ENCODE measurements at regions not wholly inside any gene's neighbourhood (a gene's known extent, or its start where the extent isn't known, plus 50 kb on each side); places are given as distances from the start of the nearest gene placed in this dataset.

GRCh38 chr12:68557011-68557730 lies 53.5 kb upstream of the RAP1B start:
- H3K9me2 ChIP-seq (replicated peaks; ENCODE audit: insufficient read depth, low read length): no peaks in the 10 kb centered on the region
- H3K4me2 ChIP-seq (ENCODE audit: low read depth, low read length, poor library complexity, severe bottlenecking): no peak overlapping the region
- DNase-seq: no peak
- H2AFZ ChIP-seq (ENCODE audit: low read length): no peak overlapping the region
- H3K27ac ChIP-seq (ENCODE audit: low read length): no peak overlapping the region
- H3K27me3 ChIP-seq (ENCODE audit: low read length): no peaks in the 10 kb centered on the region
- no peaks in the 10 kb centered on the region for H4K20me1 ChIP-seq (ENCODE audit: insufficient read depth, low read depth, low read length)
- H3K9ac ChIP-seq (ENCODE audit: low read length): no peak overlapping the region
- H3K4me1 ChIP-seq (ENCODE audit: low read length): no peaks in the 10 kb centered on the region
- H3K9me3 ChIP-seq (ENCODE audit: low read length): no peaks in the 10 kb centered on the region
- no peaks in the 10 kb centered on the region for H3K36me3 ChIP-seq (ENCODE audit: insufficient read depth, low read length)
- no peak overlapping the region for H3K4me3 ChIP-seq (ENCODE audit: low read length)
- no peaks in the 10 kb centered on the region for H3K79me2 ChIP-seq (ENCODE audit: low read length)

GRCh38 chr12:68559246-68559645 lies 51.5 kb upstream of the RAP1B start:
- no peaks in the 10 kb centered on the region for H3K79me2 ChIP-seq (ENCODE audit: low read length)
- no peak overlapping the region for H3K4me3 ChIP-seq (ENCODE audit: low read length)
- H3K9me3 ChIP-seq (ENCODE audit: low read length): no peaks in the 10 kb centered on the region
- H3K36me3 ChIP-seq (ENCODE audit: insufficient read depth, low read length): no peaks in the 10 kb centered on the region
- no peak overlapping the region for H3K27ac ChIP-seq (ENCODE audit: low read length)
- H3K9ac ChIP-seq (ENCODE audit: low read length): no peak overlapping the region
- no peak for DNase-seq
- H3K4me1 ChIP-seq (ENCODE audit: low read length): no peaks in the 10 kb centered on the region
- H3K4me2 ChIP-seq (ENCODE audit: low read depth, low read length, poor library complexity, severe bottlenecking): no peak overlapping the region
- H4K20me1 ChIP-seq (ENCODE audit: insufficient read depth, low read depth, low read length): no peaks in the 10 kb centered on the region
- no peak overlapping the region for H2AFZ ChIP-seq (ENCODE audit: low read length)
- no peaks in the 10 kb centered on the region for H3K9me2 ChIP-seq (replicated peaks; ENCODE audit: insufficient read depth, low read length)
- H3K27me3 ChIP-seq (ENCODE audit: low read length): no peaks in the 10 kb centered on the region

- Histone ChIP-seq H3K9me2 (replicated peaks; ENCODE audit: insufficient read depth, low read length) (no peaks in the 10 kb centered on the region), H3K79me2 (ENCODE audit: low read length) (no peaks in the 10 kb centered on the region), H4K20me1 (ENCODE audit: insufficient read depth, low read depth, low read length) (no peaks in the 10 kb centered on the region), H3K4me2 (ENCODE audit: low read depth, low read length, poor library complexity, severe bottlenecking) (no peak overlapping the region), H3K9ac (ENCODE audit: low read length) (no peak overlapping the region), H3K27ac (ENCODE audit: low read length) (no peak overlapping the region), H3K9me3 (ENCODE audit: low read length) (no peaks in the 10 kb centered on the region), H3K4me3 (ENCODE audit: low read length) (no peak overlapping the region), H2AFZ (ENCODE audit: low read length) (no peak overlapping the region), H3K4me1 (ENCODE audit: low read length) (no peaks in the 10 kb centered on the region), H3K36me3 (ENCODE audit: insufficient read depth, low read length) (no peaks in the 10 kb centered on the region), H3K27me3 (ENCODE audit: low read length) (no peaks in the 10 kb centered on the region)
- DNase-seq: no peak
Observed at GRCh38 chr12:68559984-68560850, 50.5 kb upstream of the RAP1B start.

GRCh38 chr12:68560851-68561422 lies 49.8 kb upstream of the RAP1B start:
- Histone ChIP-seq H3K4me1 (ENCODE audit: low read length) (no peaks in the 10 kb centered on the region), H3K9me3 (ENCODE audit: low read length) (no peaks in the 10 kb centered on the region), H3K9ac (ENCODE audit: low read length) (no peak overlapping the region), H3K9me2 (replicated peaks; ENCODE audit: insufficient read depth, low read length) (no peaks in the 10 kb centered on the region), H3K36me3 (ENCODE audit: insufficient read depth, low read length) (no peaks in the 10 kb centered on the region), H2AFZ (ENCODE audit: low read length) (no peak overlapping the region), H3K27me3 (ENCODE audit: low read length) (no peaks in the 10 kb centered on the region), H3K79me2 (ENCODE audit: low read length) (no peaks in the 10 kb centered on the region), H4K20me1 (ENCODE audit: insufficient read depth, low read depth, low read length) (no peaks in the 10 kb centered on the region), H3K4me3 (ENCODE audit: low read length) (no peak overlapping the region), H3K4me2 (ENCODE audit: low read depth, low read length, poor library complexity, severe bottlenecking) (no peak overlapping the region), H3K27ac (ENCODE audit: low read length) (no peak overlapping the region)
- DNase-seq: no peak

Small RNAs in the stretch of these regions (small RNA-seq; reads per million reads assigned to genes)
- gene AC008033.2: 0.12 reads per million
